Neural cell (in vitro differentiated cells): ENCODE measurements at regions not wholly inside any gene's neighbourhood (a gene's known extent, or its start where the extent isn't known, plus 50 kb on each side); places are given as distances from the start of the nearest gene placed in this dataset.

Experiments used
- H2AFZ ChIP-seq: fragments of 200-600, 300-800 bp; sonication (generic), shearing (Covaris generic); 2 replicates; pipeline ENCODE4 v1.6.0; 2014; ENCODE audit warnings: low read depth, mild to moderate bottlenecking, antibody characterized with exemption, low read length, moderate library complexity
- H3F3A ChIP-seq: fragments of 200-600 bp; shearing (Covaris generic); 2 replicates; pipeline ENCODE4 v1.6.1; 2016; ENCODE audit warnings: mild to moderate bottlenecking, moderate library complexity, mixed read lengths, antibody characterized with exemption, low read length; ENCODE audit not compliant: insufficient read depth, poor library complexity, severe bottlenecking
- H3K27ac ChIP-seq: fragments of 200-600, 300-800 bp; sonication (generic), shearing (Covaris generic); 2 replicates; pipeline ENCODE4 v1.5.1; 2014; ENCODE audit warnings: mild to moderate bottlenecking, low read length, moderate library complexity
- H3K27me3 ChIP-seq: fragments of 300-800, 200-600 bp; sonication (generic), shearing (Covaris generic); 2 replicates; pipeline ENCODE4 v1.6.0; 2014; ENCODE audit warnings: mild to moderate bottlenecking, low read depth, low read length, moderate library complexity; ENCODE audit not compliant: insufficient read depth
- H3K36me3 ChIP-seq: fragments of 300-800, 200-600 bp; sonication (generic), shearing (Covaris generic); 2 replicates; pipeline ENCODE4 v1.5.1; 2014; ENCODE audit warnings: mild to moderate bottlenecking, antibody characterized with exemption, low read length, moderate library complexity; ENCODE audit not compliant: insufficient read depth
- H3K4me2 ChIP-seq: fragments of 300-800, 200-600 bp; sonication (generic), shearing (Covaris generic); 2 replicates; pipeline ENCODE4 v1.6.0; 2014; ENCODE audit warnings: mild to moderate bottlenecking, low read length
- H3K4me3 ChIP-seq: fragments of 300-800, 200-600 bp; sonication (generic), shearing (Covaris generic); 2 replicates; pipeline ENCODE4 v1.5.1; 2014; ENCODE audit warnings: mild to moderate bottlenecking, low read length, moderate library complexity
- H3K79me2 ChIP-seq: fragments of 200-600 bp; shearing (Covaris generic); replicated peaks from 2 replicates; pipeline ENCODE4 v1.6.0; 2014; ENCODE audit warnings: mild to moderate bottlenecking, low read length, moderate library complexity; ENCODE audit not compliant: insufficient read depth
- H3K9ac ChIP-seq: fragments of 300-800, 200-600 bp; sonication (generic), shearing (Covaris generic); 2 replicates; pipeline ENCODE4 v1.6.1; 2016; ENCODE audit warnings: mild to moderate bottlenecking, low read length, mixed read lengths
- H3K9me2 ChIP-seq: fragments of 200-600 bp; shearing (Covaris generic); 2 replicates; pipeline ENCODE4 v1.6.1; 2016; ENCODE audit warnings: mild to moderate bottlenecking, low read length, mixed read lengths; ENCODE audit not compliant: insufficient read depth
- H3K9me3 ChIP-seq: fragments of 200-600, 300-800 bp; sonication (generic), shearing (Covaris generic); 2 replicates; pipeline ENCODE4 v1.6.1; 2016; ENCODE audit warnings: mild to moderate bottlenecking, mixed run types, low read length, moderate library complexity, mixed read lengths
- H4K20me1 ChIP-seq: fragments of 200-600 bp; shearing (Covaris generic); 2 replicates; pipeline ENCODE4 v1.6.1; 2016; ENCODE audit warnings: mild to moderate bottlenecking, mixed run types; ENCODE audit not compliant: insufficient read depth
- EP300 ChIP-seq: fragments of 450-650 bp; conservative IDR thresholded peaks from 2 replicates; pipeline ENCODE4 v1.6.1; 2014; ENCODE audit warnings: antibody characterized with exemption, mild to moderate bottlenecking, moderate library complexity; ENCODE audit not compliant: poor library complexity, severe bottlenecking
- EZH2 ChIP-seq: fragments of 200-600, 300-800 bp; shearing (Covaris generic), sonication (generic); IDR thresholded peaks from 2 replicates; pipeline ENCODE4 v1.6.1; 2014; ENCODE audit warnings: antibody characterized with exemption, low read length, borderline replicate concordance, mild to moderate bottlenecking; ENCODE audit not compliant: insufficient read depth, poor library complexity, severe bottlenecking
- MXI1 ChIP-seq: fragments of 450-650 bp; conservative IDR thresholded peaks from 2 replicates; pipeline ENCODE4 v1.6.1; 2014; ENCODE audit warnings: antibody characterized with exemption, mild to moderate bottlenecking; ENCODE audit not compliant: poor library complexity, severe bottlenecking
- POLR2AphosphoS5 ChIP-seq: IDR thresholded peaks from 2 replicates; pipeline ENCODE4 v1.6.1; 2012
- RAD21 ChIP-seq: fragments of 450-650 bp; conservative IDR thresholded peaks from 2 replicates; pipeline ENCODE4 v1.6.1; 2014; ENCODE audit warnings: antibody characterized with exemption, mild to moderate bottlenecking, moderate library complexity
- SMC3 ChIP-seq: fragments of 450-650 bp; conservative IDR thresholded peaks from 2 replicates; pipeline ENCODE4 v1.6.1; 2014; ENCODE audit warnings: antibody characterized with exemption, mild to moderate bottlenecking, moderate library complexity; ENCODE audit not compliant: poor library complexity
- TAF1 ChIP-seq: IDR thresholded peaks from 2 replicates; pipeline ENCODE4 v1.6.1; 2012; ENCODE audit warnings: low read depth
- TF ChIP-seq, protein P1 (sequence below): IDR thresholded peaks from 2 replicates; pipeline ENCODE4 v1.6.1; 2012; ENCODE audit warnings: borderline replicate concordance
- TF ChIP-seq, protein P2 (sequence below): fragments of 450-650 bp; IDR thresholded peaks from 2 replicates; pipeline ENCODE4 v1.5.1; 2014; ENCODE audit warnings: antibody characterized with exemption, mild to moderate bottlenecking, moderate library complexity; ENCODE audit not compliant: poor library complexity, severe bottlenecking

DNA sequence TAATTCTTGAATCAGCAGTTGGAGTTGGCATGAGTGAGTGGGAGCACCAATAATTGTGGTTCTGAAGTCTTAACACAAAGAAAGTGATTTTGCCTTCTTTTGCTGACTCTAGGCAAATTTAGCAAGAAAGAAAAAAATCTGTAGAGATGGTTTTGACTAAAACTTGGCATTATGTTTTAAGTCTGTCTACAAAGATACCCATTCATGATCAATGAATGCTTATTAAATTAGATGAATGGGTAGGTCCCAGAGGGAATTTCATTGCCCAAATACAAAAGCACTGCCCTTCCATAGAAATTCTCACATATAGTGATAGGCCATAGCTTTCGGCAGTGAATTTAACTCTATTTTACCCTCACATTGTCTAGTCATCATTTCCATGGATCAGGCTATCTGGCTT is 428.6 kb upstream of the ADAMTSL1 start:
- TF ChIP-seq EZH2: no peak
- TF ChIP-seq, protein P1, sequence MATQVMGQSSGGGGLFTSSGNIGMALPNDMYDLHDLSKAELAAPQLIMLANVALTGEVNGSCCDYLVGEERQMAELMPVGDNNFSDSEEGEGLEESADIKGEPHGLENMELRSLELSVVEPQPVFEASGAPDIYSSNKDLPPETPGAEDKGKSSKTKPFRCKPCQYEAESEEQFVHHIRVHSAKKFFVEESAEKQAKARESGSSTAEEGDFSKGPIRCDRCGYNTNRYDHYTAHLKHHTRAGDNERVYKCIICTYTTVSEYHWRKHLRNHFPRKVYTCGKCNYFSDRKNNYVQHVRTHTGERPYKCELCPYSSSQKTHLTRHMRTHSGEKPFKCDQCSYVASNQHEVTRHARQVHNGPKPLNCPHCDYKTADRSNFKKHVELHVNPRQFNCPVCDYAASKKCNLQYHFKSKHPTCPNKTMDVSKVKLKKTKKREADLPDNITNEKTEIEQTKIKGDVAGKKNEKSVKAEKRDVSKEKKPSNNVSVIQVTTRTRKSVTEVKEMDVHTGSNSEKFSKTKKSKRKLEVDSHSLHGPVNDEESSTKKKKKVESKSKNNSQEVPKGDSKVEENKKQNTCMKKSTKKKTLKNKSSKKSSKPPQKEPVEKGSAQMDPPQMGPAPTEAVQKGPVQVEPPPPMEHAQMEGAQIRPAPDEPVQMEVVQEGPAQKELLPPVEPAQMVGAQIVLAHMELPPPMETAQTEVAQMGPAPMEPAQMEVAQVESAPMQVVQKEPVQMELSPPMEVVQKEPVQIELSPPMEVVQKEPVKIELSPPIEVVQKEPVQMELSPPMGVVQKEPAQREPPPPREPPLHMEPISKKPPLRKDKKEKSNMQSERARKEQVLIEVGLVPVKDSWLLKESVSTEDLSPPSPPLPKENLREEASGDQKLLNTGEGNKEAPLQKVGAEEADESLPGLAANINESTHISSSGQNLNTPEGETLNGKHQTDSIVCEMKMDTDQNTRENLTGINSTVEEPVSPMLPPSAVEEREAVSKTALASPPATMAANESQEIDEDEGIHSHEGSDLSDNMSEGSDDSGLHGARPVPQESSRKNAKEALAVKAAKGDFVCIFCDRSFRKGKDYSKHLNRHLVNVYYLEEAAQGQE: no peak
- TF ChIP-seq TAF1: no peak
- no peak for TF ChIP-seq POLR2AphosphoS5
- no peak for TF ChIP-seq MXI1
- TF ChIP-seq, protein P2, sequence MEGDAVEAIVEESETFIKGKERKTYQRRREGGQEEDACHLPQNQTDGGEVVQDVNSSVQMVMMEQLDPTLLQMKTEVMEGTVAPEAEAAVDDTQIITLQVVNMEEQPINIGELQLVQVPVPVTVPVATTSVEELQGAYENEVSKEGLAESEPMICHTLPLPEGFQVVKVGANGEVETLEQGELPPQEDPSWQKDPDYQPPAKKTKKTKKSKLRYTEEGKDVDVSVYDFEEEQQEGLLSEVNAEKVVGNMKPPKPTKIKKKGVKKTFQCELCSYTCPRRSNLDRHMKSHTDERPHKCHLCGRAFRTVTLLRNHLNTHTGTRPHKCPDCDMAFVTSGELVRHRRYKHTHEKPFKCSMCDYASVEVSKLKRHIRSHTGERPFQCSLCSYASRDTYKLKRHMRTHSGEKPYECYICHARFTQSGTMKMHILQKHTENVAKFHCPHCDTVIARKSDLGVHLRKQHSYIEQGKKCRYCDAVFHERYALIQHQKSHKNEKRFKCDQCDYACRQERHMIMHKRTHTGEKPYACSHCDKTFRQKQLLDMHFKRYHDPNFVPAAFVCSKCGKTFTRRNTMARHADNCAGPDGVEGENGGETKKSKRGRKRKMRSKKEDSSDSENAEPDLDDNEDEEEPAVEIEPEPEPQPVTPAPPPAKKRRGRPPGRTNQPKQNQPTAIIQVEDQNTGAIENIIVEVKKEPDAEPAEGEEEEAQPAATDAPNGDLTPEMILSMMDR: no peak
- no peak for TF ChIP-seq EP300
- no peak for TF ChIP-seq RAD21
- TF ChIP-seq SMC3: no peak

DNA sequence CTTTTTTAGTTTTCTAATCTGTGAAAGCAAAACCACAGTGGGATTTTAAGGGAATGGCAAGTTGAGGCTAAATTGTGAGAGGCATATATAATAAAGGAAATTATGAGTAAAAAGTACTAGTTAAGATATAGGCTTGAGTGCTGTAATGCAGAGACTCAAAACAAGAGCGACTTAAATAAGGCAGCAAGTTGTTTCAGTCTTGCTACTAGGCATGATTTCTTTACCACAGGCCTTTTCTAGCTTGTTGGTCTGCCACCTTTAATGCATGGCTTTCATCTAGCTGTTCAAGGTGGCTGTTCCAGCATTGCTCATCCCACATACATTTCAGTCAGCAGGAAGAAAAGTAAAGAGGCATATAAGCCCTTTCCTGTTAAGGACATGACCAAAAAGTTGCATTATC is 427.9 kb upstream of the ADAMTSL1 start:
- TF ChIP-seq TAF1: no peak
- TF ChIP-seq EP300: no peak
- no peak for TF ChIP-seq EZH2
- TF ChIP-seq, protein P1: no peak
- no peak for TF ChIP-seq POLR2AphosphoS5
- TF ChIP-seq MXI1: no peak
- TF ChIP-seq, protein P2: no peak
- TF ChIP-seq RAD21: no peak
- no peak for TF ChIP-seq SMC3
- no peaks in the 10 kb centered on the region for H3K36me3 ChIP-seq
- no peak overlapping the region for H3K9ac ChIP-seq
- H4K20me1 ChIP-seq: no peaks in the 10 kb centered on the region
- no peak overlapping the region for H3K27ac ChIP-seq
- no peaks in the 10 kb centered on the region for H3K79me2 ChIP-seq
- H3K4me3 ChIP-seq: no peak overlapping the region
- no peaks in the 10 kb centered on the region for H3K9me2 ChIP-seq
- H2AFZ ChIP-seq: no peak overlapping the region
- no peaks in the 10 kb centered on the region for H3K27me3 ChIP-seq
- H3K9me3 ChIP-seq: no peaks in the 10 kb centered on the region
- no peaks in the 10 kb centered on the region for H3F3A ChIP-seq
- no peak overlapping the region for H3K4me2 ChIP-seq

More for the DNA sequence above, 428.6 kb upstream of the ADAMTSL1 start:
- Histone ChIP-seq H3K79me2 (no peaks in the 10 kb centered on the region), H3K4me3 (no peak overlapping the region), H3K9ac (no peak overlapping the region), H4K20me1 (no peaks in the 10 kb centered on the region), H3K36me3 (no peaks in the 10 kb centered on the region), H3K9me2 (no peaks in the 10 kb centered on the region), H3K9me3 (no peaks in the 10 kb centered on the region), H3K27ac (no peak overlapping the region), H3K4me2 (no peak overlapping the region), H2AFZ (no peak overlapping the region), H3K27me3 (no peaks in the 10 kb centered on the region), H3F3A (no peaks in the 10 kb centered on the region)
